ENCODE measurements at regions not wholly inside any gene's neighbourhood (a gene's known extent, or its start where the extent isn't known, plus 50 kb on each side); places are given as distances from the start of the nearest gene placed in this dataset.

DNA sequence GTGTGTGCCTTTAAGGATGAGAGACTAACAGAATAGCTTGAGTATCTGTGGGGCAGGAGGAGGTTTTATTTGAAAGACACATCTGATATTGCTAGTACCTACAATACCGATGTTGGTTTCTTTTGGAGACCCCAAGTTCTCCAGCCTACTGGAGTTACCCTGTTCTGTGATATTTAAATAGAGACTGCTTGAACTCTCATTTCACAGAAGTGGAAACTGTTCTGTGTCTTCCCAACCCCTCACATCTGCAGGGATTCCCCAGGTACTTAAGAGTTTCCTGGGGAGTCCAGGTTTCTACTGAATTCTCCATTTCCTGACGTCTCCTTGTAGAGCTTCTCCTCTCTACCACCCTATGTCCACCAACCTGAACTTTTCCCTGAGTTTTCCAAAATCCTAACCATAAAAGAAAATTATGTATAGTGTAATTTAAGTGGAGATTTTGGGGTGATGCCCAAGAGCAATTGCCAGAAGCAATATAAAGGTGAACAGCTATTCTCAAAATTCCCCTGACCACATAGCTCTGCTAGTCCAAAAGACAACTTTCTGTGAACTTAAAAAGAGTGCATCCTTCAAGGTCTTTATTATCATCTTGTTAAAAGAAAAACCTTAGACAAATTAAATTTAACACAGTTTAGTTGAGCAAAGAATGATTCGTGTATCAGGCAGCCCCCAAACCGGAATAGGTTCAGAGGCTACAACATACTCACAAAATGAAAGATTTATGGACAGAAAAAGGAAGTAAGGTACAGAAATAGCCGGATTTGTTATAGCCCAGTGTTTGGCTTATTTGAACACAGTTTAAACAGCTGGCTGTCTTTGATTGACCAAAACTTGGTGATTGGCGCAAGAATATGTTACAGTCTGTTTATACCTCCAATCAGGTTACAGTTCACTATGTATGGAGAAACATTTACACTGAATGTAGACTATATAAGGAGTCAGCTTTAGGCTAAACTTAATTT lies 373.4 kb downstream of the NUAK1 start:
- ATAC-seq (no peak), DNase-seq (ENCODE audit: low read depth, low spot score) (no peak)
- H3K9ac ChIP-seq (ENCODE audit: low read length), result no peak overlapping the region
- no peaks in the 10 kb centered on the region for H3K9me3 ChIP-seq (ENCODE audit: control insufficient read depth in 1 of 2, insufficient read depth in 1 of 2, low read depth in 1 of 2, low read length in 2 of 2)
- no peak overlapping the region for H2AFZ ChIP-seq (ENCODE audit: low read depth, low read length, poor library complexity, severe bottlenecking)
- no peaks in the 10 kb centered on the region for H3K36me3 ChIP-seq (ENCODE audit: control insufficient read depth in 1 of 2, insufficient read depth in 2 of 2, low read length in 2 of 2)
- no peaks in the 10 kb centered on the region for H3K4me1 ChIP-seq (ENCODE audit: control insufficient read depth in 1 of 2, insufficient read depth in 2 of 2, low read length in 2 of 2)
- POLR2A ChIA-PET, result no interaction called here
- H4K20me1 ChIP-seq (ENCODE audit: insufficient read depth), result no peaks in the 10 kb centered on the region
- H3K4me2 ChIP-seq (ENCODE audit: low read length), result no peak overlapping the region
- TF ChIP-seq ZNF274 (IDR thresholded peaks at IDR 0.05; ENCODE audit: low read depth, low read length), result no peak
- TF ChIP-seq, protein P1, sequence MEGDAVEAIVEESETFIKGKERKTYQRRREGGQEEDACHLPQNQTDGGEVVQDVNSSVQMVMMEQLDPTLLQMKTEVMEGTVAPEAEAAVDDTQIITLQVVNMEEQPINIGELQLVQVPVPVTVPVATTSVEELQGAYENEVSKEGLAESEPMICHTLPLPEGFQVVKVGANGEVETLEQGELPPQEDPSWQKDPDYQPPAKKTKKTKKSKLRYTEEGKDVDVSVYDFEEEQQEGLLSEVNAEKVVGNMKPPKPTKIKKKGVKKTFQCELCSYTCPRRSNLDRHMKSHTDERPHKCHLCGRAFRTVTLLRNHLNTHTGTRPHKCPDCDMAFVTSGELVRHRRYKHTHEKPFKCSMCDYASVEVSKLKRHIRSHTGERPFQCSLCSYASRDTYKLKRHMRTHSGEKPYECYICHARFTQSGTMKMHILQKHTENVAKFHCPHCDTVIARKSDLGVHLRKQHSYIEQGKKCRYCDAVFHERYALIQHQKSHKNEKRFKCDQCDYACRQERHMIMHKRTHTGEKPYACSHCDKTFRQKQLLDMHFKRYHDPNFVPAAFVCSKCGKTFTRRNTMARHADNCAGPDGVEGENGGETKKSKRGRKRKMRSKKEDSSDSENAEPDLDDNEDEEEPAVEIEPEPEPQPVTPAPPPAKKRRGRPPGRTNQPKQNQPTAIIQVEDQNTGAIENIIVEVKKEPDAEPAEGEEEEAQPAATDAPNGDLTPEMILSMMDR (IDR thresholded peaks at IDR 0.05 in 2 of 3, conservative IDR thresholded peaks at IDR 0.05 in 1 of 3; ENCODE audit: borderline replicate concordance in 1 of 3, insufficient read depth in 1 of 3, low read depth in 2 of 3, low read length in 2 of 3), result no peak
- TF ChIP-seq, protein P2, sequence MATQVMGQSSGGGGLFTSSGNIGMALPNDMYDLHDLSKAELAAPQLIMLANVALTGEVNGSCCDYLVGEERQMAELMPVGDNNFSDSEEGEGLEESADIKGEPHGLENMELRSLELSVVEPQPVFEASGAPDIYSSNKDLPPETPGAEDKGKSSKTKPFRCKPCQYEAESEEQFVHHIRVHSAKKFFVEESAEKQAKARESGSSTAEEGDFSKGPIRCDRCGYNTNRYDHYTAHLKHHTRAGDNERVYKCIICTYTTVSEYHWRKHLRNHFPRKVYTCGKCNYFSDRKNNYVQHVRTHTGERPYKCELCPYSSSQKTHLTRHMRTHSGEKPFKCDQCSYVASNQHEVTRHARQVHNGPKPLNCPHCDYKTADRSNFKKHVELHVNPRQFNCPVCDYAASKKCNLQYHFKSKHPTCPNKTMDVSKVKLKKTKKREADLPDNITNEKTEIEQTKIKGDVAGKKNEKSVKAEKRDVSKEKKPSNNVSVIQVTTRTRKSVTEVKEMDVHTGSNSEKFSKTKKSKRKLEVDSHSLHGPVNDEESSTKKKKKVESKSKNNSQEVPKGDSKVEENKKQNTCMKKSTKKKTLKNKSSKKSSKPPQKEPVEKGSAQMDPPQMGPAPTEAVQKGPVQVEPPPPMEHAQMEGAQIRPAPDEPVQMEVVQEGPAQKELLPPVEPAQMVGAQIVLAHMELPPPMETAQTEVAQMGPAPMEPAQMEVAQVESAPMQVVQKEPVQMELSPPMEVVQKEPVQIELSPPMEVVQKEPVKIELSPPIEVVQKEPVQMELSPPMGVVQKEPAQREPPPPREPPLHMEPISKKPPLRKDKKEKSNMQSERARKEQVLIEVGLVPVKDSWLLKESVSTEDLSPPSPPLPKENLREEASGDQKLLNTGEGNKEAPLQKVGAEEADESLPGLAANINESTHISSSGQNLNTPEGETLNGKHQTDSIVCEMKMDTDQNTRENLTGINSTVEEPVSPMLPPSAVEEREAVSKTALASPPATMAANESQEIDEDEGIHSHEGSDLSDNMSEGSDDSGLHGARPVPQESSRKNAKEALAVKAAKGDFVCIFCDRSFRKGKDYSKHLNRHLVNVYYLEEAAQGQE (IDR thresholded peaks at IDR 0.05; ENCODE audit: low read depth), result no peak
- TF ChIP-seq RAD21 (IDR thresholded peaks at IDR 0.05; ENCODE audit: low read depth), result no peak
- no peak for TF ChIP-seq EGR1 (IDR thresholded peaks at IDR 0.05; ENCODE audit: low read depth)
- TF ChIP-seq SIN3A (IDR thresholded peaks at IDR 0.05; ENCODE audit: low read depth), result no peak
- TF ChIP-seq, protein P3, sequence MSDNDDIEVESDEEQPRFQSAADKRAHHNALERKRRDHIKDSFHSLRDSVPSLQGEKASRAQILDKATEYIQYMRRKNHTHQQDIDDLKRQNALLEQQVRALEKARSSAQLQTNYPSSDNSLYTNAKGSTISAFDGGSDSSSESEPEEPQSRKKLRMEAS (IDR thresholded peaks at IDR 0.05), result no peak
- TF ChIP-seq ELF1 (IDR thresholded peaks at IDR 0.05; ENCODE audit: borderline replicate concordance, low read depth), result no peak
- TF ChIP-seq SRF (IDR thresholded peaks at IDR 0.05; ENCODE audit: low read depth), result no peak
- TF ChIP-seq CEBPB (IDR thresholded peaks at IDR 0.05; ENCODE audit: low read depth), result no peak
- TF ChIP-seq, protein P4, sequence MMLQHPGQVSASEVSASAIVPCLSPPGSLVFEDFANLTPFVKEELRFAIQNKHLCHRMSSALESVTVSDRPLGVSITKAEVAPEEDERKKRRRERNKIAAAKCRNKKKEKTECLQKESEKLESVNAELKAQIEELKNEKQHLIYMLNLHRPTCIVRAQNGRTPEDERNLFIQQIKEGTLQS (IDR thresholded peaks at IDR 0.05), result no peak
- TF ChIP-seq FOSL1 (IDR thresholded peaks at IDR 0.05; ENCODE audit: low read depth), result no peak
- no peak for TF ChIP-seq POLR2AphosphoS5 (IDR thresholded peaks at IDR 0.05; ENCODE audit: low read depth, low read length)
- intact Hi-C loops (cut with micrococcal nuclease), result no loop called here
- CTCF ChIA-PET, result no interaction called here
- H3K27me3 ChIP-seq (ENCODE audit: insufficient read depth, low read length), result peaks cover 6% of the 10 kb centered on the region; the same call in 1 of the 2 replicates
- H3K4me3 ChIP-seq (replicated peaks in 1 of 2; ENCODE audit: low read depth in 1 of 2, low read length in 2 of 2), result no peak overlapping the region
- RAD21 ChIA-PET (ENCODE audit: low non-redundant PET in 1 of 2, low total read pairs in 2 of 2, uncharacterized antibody in 2 of 2, unreplicated experiment in 2 of 2), result no interaction called here
- no peaks in the 10 kb centered on the region for H3K9me2 ChIP-seq (ENCODE audit: insufficient read depth)
- no TSS peak for BruUV-seq (replicated peaks)
- H3K27ac ChIP-seq (ENCODE audit: low read depth, low read length), result no peak overlapping the region
- no peaks in the 10 kb centered on the region for H3K79me2 ChIP-seq (ENCODE audit: insufficient read depth, low read length)
